ENCODE measurements at regions not wholly inside any gene's neighbourhood (a gene's known extent, or its start where the extent isn't known, plus 50 kb on each side); places are given as distances from the start of the nearest gene placed in this dataset.

GRCh38 chr13:34217343-34218025 lies 399.5 kb downstream of the RFC3 start:
- no peaks in the 10 kb centered on the region for H3K36me3 ChIP-seq
- DNase-seq: no peak
- intact Hi-C loops (cut with DNase I; ENCODE audit: low total_unique reads): no loop called here
- no peak overlapping the region for H3K4me3 ChIP-seq
- H3K27ac ChIP-seq: no peak overlapping the region
- H3K9me3 ChIP-seq: no peaks in the 10 kb centered on the region
- 78 to 88% (median 80%) methylated on average over 12 of the region's 12 CpGs for WGBS, 5 donors
- no peaks in the 10 kb centered on the region for H3K27me3 ChIP-seq (replicated peaks in 1 of 7)
- no peaks in the 10 kb centered on the region for H3K4me1 ChIP-seq
- TF ChIP-seq POLR2A (IDR thresholded peaks at IDR 0.05) (no peak), CTCF (IDR thresholded peaks at IDR 0.05 in 8 of 11, conservative IDR thresholded peaks at IDR 0.05 in 3 of 11) (no peak), POLR2AphosphoS5 (IDR thresholded peaks at IDR 0.05) (no peak)

- H3K36me3 ChIP-seq: no peaks in the 10 kb centered on the region
- no peak for DNase-seq
- H3K4me3 ChIP-seq: no peak overlapping the region
- TF ChIP-seq CTCF (IDR thresholded peaks at IDR 0.05 in 8 of 11, conservative IDR thresholded peaks at IDR 0.05 in 3 of 11): no peak
- no peak for TF ChIP-seq POLR2AphosphoS5 (IDR thresholded peaks at IDR 0.05)
- TF ChIP-seq POLR2A (IDR thresholded peaks at IDR 0.05): no peak
- no peak overlapping the region for H3K27ac ChIP-seq
- no peaks in the 10 kb centered on the region for H3K4me1 ChIP-seq
- 77 to 87% (median 81%) methylated on average over 2 of the region's 2 CpGs for WGBS, 5 donors
- intact Hi-C loops (cut with DNase I; ENCODE audit: low total_unique reads): no loop called here
- H3K27me3 ChIP-seq (replicated peaks in 1 of 7): no peaks in the 10 kb centered on the region
- peaks cover 0 to 18% (median 6%) of the 10 kb centered on the region in 8 donors for H3K9me3 ChIP-seq
Measured at GRCh38 chr13:34223984-34224383, 406.0 kb downstream of the RFC3 start.

GRCh38 chr13:34224877-34225276 lies 406.9 kb downstream of the RFC3 start:
- TF ChIP-seq POLR2AphosphoS5 (IDR thresholded peaks at IDR 0.05) (no peak), CTCF (IDR thresholded peaks at IDR 0.05 in 8 of 11, conservative IDR thresholded peaks at IDR 0.05 in 3 of 11) (no peak), POLR2A (IDR thresholded peaks at IDR 0.05) (no peak)
- H3K9me3 ChIP-seq: peaks cover 0 to 26% (median 14%) of the 10 kb centered on the region in 8 donors
- no peak overlapping the region for H3K27ac ChIP-seq
- H3K36me3 ChIP-seq: no peaks in the 10 kb centered on the region
- H3K4me1 ChIP-seq: no peaks in the 10 kb centered on the region
- H3K4me3 ChIP-seq: no peak overlapping the region
- intact Hi-C loops (cut with DNase I; ENCODE audit: low total_unique reads): no loop called here
- H3K27me3 ChIP-seq (replicated peaks in 1 of 7): no peaks in the 10 kb centered on the region
- WGBS, 5 donors: 70 to 89% (median 75%) methylated on average over 10 of the region's 10 CpGs
- DNase-seq: no peak

GRCh38 chr13:34230271-34230670 lies 412.3 kb downstream of the RFC3 start:
- Histone ChIP-seq H3K9me3 (peaks cover 0 to 42% (median 19%) of the 10 kb centered on the region in 8 donors), H3K27ac (no peak overlapping the region), H3K4me3 (no peak overlapping the region), H3K36me3 (no peaks in the 10 kb centered on the region), H3K27me3 (replicated peaks in 1 of 7) (no peaks in the 10 kb centered on the region), H3K4me1 (no peaks in the 10 kb centered on the region)
- TF ChIP-seq POLR2AphosphoS5 (IDR thresholded peaks at IDR 0.05) (no peak), CTCF (IDR thresholded peaks at IDR 0.05 in 8 of 11, conservative IDR thresholded peaks at IDR 0.05 in 3 of 11) (no peak), POLR2A (IDR thresholded peaks at IDR 0.05) (no peak)
- DNase-seq: no peak
- intact Hi-C loops (cut with DNase I; ENCODE audit: low total_unique reads): no loop called here

All from spleen (tissue), 11 donors.